Lung (tissue), 11 donors: ENCODE measurements at regions not wholly inside any gene's neighbourhood (a gene's known extent, or its start where the extent isn't known, plus 50 kb on each side); places are given as distances from the start of the nearest gene placed in this dataset.

Source experiments
- ATAC-seq: fragments of 200-7000 bp; cut with Tn5 transposase; one replicate; pipeline ENCODE4 v1.9.1; 2020; ENCODE audit warnings: moderate number of reproducible peaks; ENCODE audit not compliant: insufficient read depth, low FRiP score
- DNase-seq, 3 donors: peaks; one replicate each; pipeline ENCODE4 v3.0.0-alpha.2; 2013 to 2017
- H3K27ac ChIP-seq, 2 donors: one replicate each; pipeline ENCODE4 v1.5.1; 2013; ENCODE audit warnings: mild to moderate bottlenecking in 2 of 2, moderate library complexity in 2 of 2, control low read depth in 1 of 2, inconsistent platforms in 1 of 2, low read depth in 1 of 2, low read length in 1 of 2
- H3K27me3 ChIP-seq, 3 donors: one replicate each; pipeline ENCODE4 v1.5.1; 2013; ENCODE audit warnings: low read length in 2 of 3; ENCODE audit not compliant: control insufficient read depth in 3 of 3, insufficient read depth in 3 of 3
- H3K36me3 ChIP-seq, 4 donors: one replicate each; pipeline ENCODE4 v1.5.1; 2013; ENCODE audit warnings: low read length in 4 of 4, mild to moderate bottlenecking in 1 of 4, moderate library complexity in 1 of 4; ENCODE audit not compliant: control insufficient read depth in 4 of 4, insufficient read depth in 4 of 4
- H3K4me1 ChIP-seq, 5 donors: one replicate each; pipeline ENCODE4 v1.5.1; 2013; ENCODE audit warnings: low read length in 5 of 5, mild to moderate bottlenecking in 2 of 5, moderate library complexity in 1 of 5; ENCODE audit not compliant: control insufficient read depth in 5 of 5, insufficient read depth in 5 of 5
- H3K4me3 ChIP-seq: one replicate; pipeline ENCODE4 v1.5.1; 2013; ENCODE audit warnings: mild to moderate bottlenecking, control low read depth, moderate library complexity
- H3K9ac ChIP-seq, 2 donors: one replicate each; pipeline ENCODE4 v1.5.1; 2013; ENCODE audit warnings: low read length in 2 of 2, control low read depth in 1 of 2; ENCODE audit not compliant: insufficient read depth in 1 of 2
- H3K9me3 ChIP-seq, 4 donors: one replicate each; pipeline ENCODE4 v1.5.1; 2013; ENCODE audit warnings: low read length in 3 of 4, mild to moderate bottlenecking in 1 of 4, moderate library complexity in 1 of 4; ENCODE audit not compliant: control insufficient read depth in 4 of 4, insufficient read depth in 3 of 4
- WGBS, 2 donors: extraction: QIAGEN DNeasy Blood & Tissue Kit; methylation state at CpG; one replicate each; pipeline ENCODE4 v1.1.7; 2013; 5-methylcytosine and 5-hydroxymethylcytosine counted together
- TF ChIP-seq, protein P1 (sequence below): IDR thresholded peaks from 2 replicates; pipeline ENCODE4 v1.5.1; 2012; ENCODE audit warnings: mild to moderate bottlenecking; ENCODE audit errors: control extremely low read depth, extremely low read depth
- donor health status: control.
- donor health status: control.
- donor health status: Bipolar disorder and iron deficiency.
- donor health status: healthy.
- donor health status: DM: yes; HTN: yes; CAD: no.

DNA sequence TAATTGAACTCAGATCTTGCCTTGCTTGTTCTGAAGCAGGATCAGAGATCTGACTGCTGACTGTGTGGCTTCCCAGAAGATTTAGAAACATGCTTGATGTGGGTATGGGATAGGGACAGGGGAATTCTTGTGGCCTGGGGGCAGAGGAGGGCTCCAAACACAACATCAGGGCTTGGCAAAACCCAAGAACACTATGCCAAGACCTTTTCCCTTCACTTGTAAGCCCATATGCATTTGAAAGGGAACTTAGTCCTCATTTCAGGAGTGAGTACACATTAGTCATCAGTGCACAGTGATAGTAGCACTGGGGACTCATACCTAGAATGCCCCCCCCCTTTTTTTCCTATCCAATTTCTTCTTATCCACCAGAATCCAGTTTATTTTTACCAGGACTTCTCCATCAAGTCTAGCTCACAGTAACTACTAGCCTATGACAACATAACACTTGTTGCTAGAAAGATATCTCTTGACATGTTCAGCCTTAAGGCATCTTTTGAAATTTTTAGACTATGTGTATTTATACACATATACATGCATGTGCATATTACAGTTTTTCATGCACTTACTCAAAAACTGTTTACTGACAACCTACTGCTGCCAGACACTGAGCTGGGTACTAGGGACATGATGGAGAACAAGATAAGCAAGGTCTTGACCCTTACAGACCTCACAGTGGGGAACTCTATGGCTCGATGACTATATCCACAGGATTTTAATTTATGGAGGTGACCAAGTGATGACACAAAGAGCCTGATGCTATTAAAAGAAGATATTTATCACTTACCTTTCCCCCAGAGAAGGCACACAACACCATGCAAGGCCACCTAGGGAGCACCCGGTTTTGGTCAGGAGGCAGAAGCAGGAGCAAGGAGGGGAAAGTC is 158.3 kb upstream of the MAP3K1 start:
- TF ChIP-seq, protein P1, sequence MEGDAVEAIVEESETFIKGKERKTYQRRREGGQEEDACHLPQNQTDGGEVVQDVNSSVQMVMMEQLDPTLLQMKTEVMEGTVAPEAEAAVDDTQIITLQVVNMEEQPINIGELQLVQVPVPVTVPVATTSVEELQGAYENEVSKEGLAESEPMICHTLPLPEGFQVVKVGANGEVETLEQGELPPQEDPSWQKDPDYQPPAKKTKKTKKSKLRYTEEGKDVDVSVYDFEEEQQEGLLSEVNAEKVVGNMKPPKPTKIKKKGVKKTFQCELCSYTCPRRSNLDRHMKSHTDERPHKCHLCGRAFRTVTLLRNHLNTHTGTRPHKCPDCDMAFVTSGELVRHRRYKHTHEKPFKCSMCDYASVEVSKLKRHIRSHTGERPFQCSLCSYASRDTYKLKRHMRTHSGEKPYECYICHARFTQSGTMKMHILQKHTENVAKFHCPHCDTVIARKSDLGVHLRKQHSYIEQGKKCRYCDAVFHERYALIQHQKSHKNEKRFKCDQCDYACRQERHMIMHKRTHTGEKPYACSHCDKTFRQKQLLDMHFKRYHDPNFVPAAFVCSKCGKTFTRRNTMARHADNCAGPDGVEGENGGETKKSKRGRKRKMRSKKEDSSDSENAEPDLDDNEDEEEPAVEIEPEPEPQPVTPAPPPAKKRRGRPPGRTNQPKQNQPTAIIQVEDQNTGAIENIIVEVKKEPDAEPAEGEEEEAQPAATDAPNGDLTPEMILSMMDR = no peak
- no peak for ATAC-seq
- Histone ChIP-seq H3K4me1 (no peaks in the 10 kb centered on the region), H3K9me3 (no peaks in the 10 kb centered on the region), H3K27ac (no peak overlapping the region), H3K27me3 (no peaks in the 10 kb centered on the region), H3K9ac (no peak overlapping the region), H3K36me3 (no peaks in the 10 kb centered on the region), H3K4me3 (no peak overlapping the region)
- WGBS, 2 donors = 97 to 99% methylated on average over 2 of the region's 2 CpGs
- no peak for DNase-seq

DNA sequence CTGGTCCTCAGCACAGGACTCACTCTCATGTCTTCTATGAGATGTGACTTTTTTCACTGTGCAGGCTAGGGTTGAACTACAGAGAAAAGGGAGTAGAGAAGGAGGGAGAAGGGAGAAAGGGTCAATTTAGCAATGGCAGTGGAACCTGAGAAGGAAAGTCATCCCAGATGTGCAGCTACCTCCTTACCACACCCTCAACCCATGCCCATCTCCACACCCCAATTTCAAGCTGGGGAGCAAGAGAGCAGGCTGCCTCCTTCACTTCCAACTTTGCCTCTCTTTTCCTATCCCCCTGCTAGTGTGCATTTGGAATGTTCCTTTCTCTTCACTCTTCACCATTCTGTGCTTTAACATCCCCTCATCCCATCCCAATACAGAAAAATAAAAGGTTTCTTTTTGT is 163.5 kb upstream of the MAP3K1 start:
- TF ChIP-seq, protein P1 = no peak

DNA sequence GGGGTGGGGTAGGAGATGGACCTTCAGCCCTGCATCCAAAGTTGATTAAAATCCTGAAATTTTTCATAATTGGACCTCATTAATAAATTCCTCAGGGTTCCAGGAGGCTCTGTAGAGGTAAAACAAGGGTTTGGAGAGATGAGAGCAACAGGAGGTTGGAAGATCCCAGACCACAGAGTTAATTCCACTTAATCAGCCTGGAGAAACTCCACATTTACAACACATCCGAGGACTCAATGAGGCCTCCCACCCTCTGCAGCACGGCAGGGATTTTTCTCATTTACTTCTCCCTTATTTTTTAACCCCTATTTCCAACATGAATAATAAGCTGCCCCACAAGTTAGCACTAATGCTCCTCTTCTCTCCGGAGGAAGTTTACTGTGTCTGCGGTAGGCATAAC is 165.0 kb upstream of the MAP3K1 start:
- H3K9ac ChIP-seq = no peak overlapping the region
- DNase-seq (no peak), ATAC-seq (no peak)
- no peak overlapping the region for H3K4me3 ChIP-seq
- H3K27me3 ChIP-seq = no peaks in the 10 kb centered on the region
- TF ChIP-seq, protein P1 = no peak
- 87 to 95% methylated on average over 4 of the region's 4 CpGs for WGBS, 2 donors
- no peak overlapping the region for H3K27ac ChIP-seq
- H3K36me3 ChIP-seq = no peaks in the 10 kb centered on the region
- peaks cover 0 to 5% (median 0%) of the 10 kb centered on the region in 5 donors for H3K4me1 ChIP-seq
- no peaks in the 10 kb centered on the region for H3K9me3 ChIP-seq

More for the DNA sequence above, 163.5 kb upstream of the MAP3K1 start:
- no peak overlapping the region for H3K27ac ChIP-seq
- peaks cover 0 to 5% (median 0%) of the 10 kb centered on the region in 5 donors for H3K4me1 ChIP-seq
- no peaks in the 10 kb centered on the region for H3K27me3 ChIP-seq
- H3K36me3 ChIP-seq = no peaks in the 10 kb centered on the region
- no peak overlapping the region for H3K9ac ChIP-seq
- DNase-seq (no peak), ATAC-seq (no peak)
- no peaks in the 10 kb centered on the region for H3K9me3 ChIP-seq
- H3K4me3 ChIP-seq = no peak overlapping the region

DNA sequence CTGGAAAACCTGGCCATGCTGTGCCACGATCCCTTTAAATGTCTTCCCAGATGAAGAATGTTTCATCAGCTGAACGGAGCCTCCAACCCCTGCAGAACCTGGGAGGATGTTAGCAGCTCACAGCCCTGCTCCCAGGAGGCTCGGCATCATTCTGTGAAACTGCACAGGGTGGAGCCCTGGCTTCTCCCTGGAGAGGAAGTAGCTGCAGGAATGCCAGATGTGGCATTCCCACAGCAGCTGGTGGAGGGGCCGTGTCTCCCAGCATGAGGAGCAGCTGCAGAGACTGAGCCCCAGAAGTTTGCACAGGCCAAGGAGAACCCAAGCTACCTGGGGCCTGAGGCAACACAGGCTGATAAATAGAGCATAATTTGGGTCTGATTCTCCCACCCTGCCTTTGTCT is 165.8 kb upstream of the MAP3K1 start:
- ATAC-seq = no peak
- WGBS, 2 donors = 60 to 65% methylated on average over 4 of the region's 4 CpGs
- DNase-seq = peak; percentile 46 to 60 (median 53)

More for the DNA sequence above, 165.8 kb upstream of the MAP3K1 start:
- Histone ChIP-seq H3K9me3 (no peaks in the 10 kb centered on the region), H3K27me3 (no peaks in the 10 kb centered on the region), H3K36me3 (no peaks in the 10 kb centered on the region), H3K27ac (no peak overlapping the region), H3K4me3 (no peak overlapping the region), H3K9ac (no peak overlapping the region), H3K4me1 (peaks cover 0 to 5% (median 0%) of the 10 kb centered on the region in 5 donors)
- TF ChIP-seq, protein P1 = no peak
